T-helper 2 cell treated with Interferon-gamma antibody and Interleukin-4, amounts not matched to agents 5 μg/mL and 100 μg/mL, for 36 hours (primary cell): ENCODE measurements at regions not wholly inside any gene's neighbourhood (a gene's known extent, or its start where the extent isn't known, plus 50 kb on each side); places are given as distances from the start of the nearest gene placed in this dataset.

ENCODE experiments used
- DNase-seq: peaks from one replicate; pipeline ENCODE4 v3.0.0; 2021; ENCODE audit warnings: low spot score
- H3K27ac Mint-ChIP-seq: one replicate; pipeline ENCODE4 v1.8.0; 2021; ENCODE audit warnings: mild to moderate bottlenecking, mixed read lengths
- H3K27me3 Mint-ChIP-seq: one replicate; pipeline ENCODE4 v1.8.0; 2021; ENCODE audit warnings: low read depth, mixed read lengths
- H3K36me3 Mint-ChIP-seq: one replicate; pipeline ENCODE4 v1.8.0; 2021; ENCODE audit warnings: low read depth, mixed read lengths
- H3K4me1 Mint-ChIP-seq: one replicate; pipeline ENCODE4 v1.8.0; 2021; ENCODE audit warnings: low read depth, mixed read lengths
- H3K4me3 Mint-ChIP-seq: one replicate; pipeline ENCODE4 v1.8.0; 2022; ENCODE audit warnings: mild to moderate bottlenecking, moderate library complexity, mixed read lengths
- H3K9me3 Mint-ChIP-seq: one replicate; pipeline ENCODE4 v1.8.0; 2021; ENCODE audit warnings: mixed read lengths

GRCh38 chr5:8842971-8843551 lies 702.8 kb downstream of the SEMA5A start:
- Mint-ChIP-seq H3K27me3 (no peaks in the 10 kb centered on the region), H3K27ac (no peak overlapping the region), H3K9me3 (peaks cover 17% of the 10 kb centered on the region), H3K36me3 (no peaks in the 10 kb centered on the region), H3K4me1 (no peaks in the 10 kb centered on the region), H3K4me3 (no peak overlapping the region)
- DNase-seq, result no peak

- no peaks in the 10 kb centered on the region for H3K27me3 Mint-ChIP-seq
- H3K4me3 Mint-ChIP-seq, result no peak overlapping the region
- DNase-seq, result no peak
- H3K27ac Mint-ChIP-seq, result no peak overlapping the region
- peaks cover 18% of the 10 kb centered on the region for H3K9me3 Mint-ChIP-seq
- H3K4me1 Mint-ChIP-seq, result no peaks in the 10 kb centered on the region
- no peaks in the 10 kb centered on the region for H3K36me3 Mint-ChIP-seq
Observed at GRCh38 chr5:8843771-8844170, 702.1 kb downstream of the SEMA5A start.

GRCh38 chr5:8844206-8844605 lies 701.7 kb downstream of the SEMA5A start:
- Mint-ChIP-seq H3K4me3 (no peak overlapping the region), H3K36me3 (no peaks in the 10 kb centered on the region), H3K4me1 (no peaks in the 10 kb centered on the region), H3K9me3 (peaks cover 18% of the 10 kb centered on the region), H3K27ac (no peak overlapping the region), H3K27me3 (no peaks in the 10 kb centered on the region)
- no peak for DNase-seq

GRCh38 chr5:8844847-8845246 lies 701.0 kb downstream of the SEMA5A start:
- peaks cover 22% of the 10 kb centered on the region for H3K9me3 Mint-ChIP-seq
- no peaks in the 10 kb centered on the region for H3K4me1 Mint-ChIP-seq
- no peak overlapping the region for H3K4me3 Mint-ChIP-seq
- H3K27me3 Mint-ChIP-seq, result no peaks in the 10 kb centered on the region
- no peak for DNase-seq
- no peaks in the 10 kb centered on the region for H3K36me3 Mint-ChIP-seq
- H3K27ac Mint-ChIP-seq, result no peak overlapping the region

GRCh38 chr5:8845296-8845695 lies 700.6 kb downstream of the SEMA5A start:
- no peaks in the 10 kb centered on the region for H3K4me1 Mint-ChIP-seq
- H3K9me3 Mint-ChIP-seq, result peaks cover 20% of the 10 kb centered on the region
- no peaks in the 10 kb centered on the region for H3K36me3 Mint-ChIP-seq
- no peaks in the 10 kb centered on the region for H3K27me3 Mint-ChIP-seq
- DNase-seq, result no peak
- H3K27ac Mint-ChIP-seq, result no peak overlapping the region
- H3K4me3 Mint-ChIP-seq, result no peak overlapping the region

GRCh38 chr5:8848366-8848765 lies 697.5 kb downstream of the SEMA5A start:
- Mint-ChIP-seq H3K4me1 (no peaks in the 10 kb centered on the region), H3K36me3 (no peaks in the 10 kb centered on the region), H3K27ac (no peak overlapping the region), H3K27me3 (no peaks in the 10 kb centered on the region), H3K9me3 (peaks cover 28% of the 10 kb centered on the region), H3K4me3 (no peak overlapping the region)
- no peak for DNase-seq

GRCh38 chr5:8848997-8849594 lies 696.8 kb downstream of the SEMA5A start:
- no peak for DNase-seq
- no peaks in the 10 kb centered on the region for H3K4me1 Mint-ChIP-seq
- H3K27me3 Mint-ChIP-seq, result no peaks in the 10 kb centered on the region
- no peak overlapping the region for H3K4me3 Mint-ChIP-seq
- H3K27ac Mint-ChIP-seq, result no peak overlapping the region
- H3K9me3 Mint-ChIP-seq, result peaks cover 29% of the 10 kb centered on the region
- no peaks in the 10 kb centered on the region for H3K36me3 Mint-ChIP-seq

- Mint-ChIP-seq H3K36me3 (no peaks in the 10 kb centered on the region), H3K9me3 (peaks cover 26% of the 10 kb centered on the region), H3K4me3 (no peak overlapping the region), H3K4me1 (no peaks in the 10 kb centered on the region), H3K27me3 (no peaks in the 10 kb centered on the region), H3K27ac (no peak overlapping the region)
- no peak for DNase-seq
Observed at GRCh38 chr5:8851101-8851500, 694.8 kb downstream of the SEMA5A start.

- Mint-ChIP-seq H3K27me3 (no peaks in the 10 kb centered on the region), H3K27ac (no peak overlapping the region), H3K4me1 (no peaks in the 10 kb centered on the region), H3K9me3 (peaks cover 22% of the 10 kb centered on the region), H3K4me3 (no peak overlapping the region), H3K36me3 (no peaks in the 10 kb centered on the region)
- DNase-seq, result no peak
Observed at GRCh38 chr5:8857051-8857450, 688.8 kb downstream of the SEMA5A start.

- no peaks in the 10 kb centered on the region for H3K4me1 Mint-ChIP-seq
- H3K9me3 Mint-ChIP-seq, result peaks cover 14% of the 10 kb centered on the region
- no peaks in the 10 kb centered on the region for H3K27me3 Mint-ChIP-seq
- no peak overlapping the region for H3K4me3 Mint-ChIP-seq
- H3K27ac Mint-ChIP-seq, result no peak overlapping the region
- no peak for DNase-seq
- no peaks in the 10 kb centered on the region for H3K36me3 Mint-ChIP-seq
Observed at GRCh38 chr5:8861764-8862163, 684.1 kb downstream of the SEMA5A start.

GRCh38 chr5:8864053-8864452 lies 681.8 kb downstream of the SEMA5A start:
- no peaks in the 10 kb centered on the region for H3K36me3 Mint-ChIP-seq
- H3K4me1 Mint-ChIP-seq, result no peaks in the 10 kb centered on the region
- no peaks in the 10 kb centered on the region for H3K27me3 Mint-ChIP-seq
- no peak overlapping the region for H3K27ac Mint-ChIP-seq
- no peak overlapping the region for H3K4me3 Mint-ChIP-seq
- peaks cover 19% of the 10 kb centered on the region for H3K9me3 Mint-ChIP-seq
- no peak for DNase-seq

GRCh38 chr5:8865266-8865665 lies 680.6 kb downstream of the SEMA5A start:
- no peak overlapping the region for H3K4me3 Mint-ChIP-seq
- DNase-seq, result no peak
- H3K27ac Mint-ChIP-seq, result no peak overlapping the region
- no peaks in the 10 kb centered on the region for H3K27me3 Mint-ChIP-seq
- peaks cover 18% of the 10 kb centered on the region for H3K9me3 Mint-ChIP-seq
- no peaks in the 10 kb centered on the region for H3K4me1 Mint-ChIP-seq
- H3K36me3 Mint-ChIP-seq, result no peaks in the 10 kb centered on the region

GRCh38 chr5:8865686-8866374 lies 680.0 kb downstream of the SEMA5A start:
- H3K27ac Mint-ChIP-seq, result no peak overlapping the region
- H3K27me3 Mint-ChIP-seq, result no peaks in the 10 kb centered on the region
- no peaks in the 10 kb centered on the region for H3K36me3 Mint-ChIP-seq
- peaks cover 18% of the 10 kb centered on the region for H3K9me3 Mint-ChIP-seq
- H3K4me3 Mint-ChIP-seq, result no peak overlapping the region
- no peaks in the 10 kb centered on the region for H3K4me1 Mint-ChIP-seq
- no peak for DNase-seq

GRCh38 chr5:8868283-8868682 lies 677.6 kb downstream of the SEMA5A start:
- Mint-ChIP-seq H3K9me3 (peaks cover 33% of the 10 kb centered on the region), H3K36me3 (no peaks in the 10 kb centered on the region), H3K4me1 (no peaks in the 10 kb centered on the region), H3K27me3 (no peaks in the 10 kb centered on the region), H3K4me3 (no peak overlapping the region), H3K27ac (no peak overlapping the region)
- DNase-seq, result no peak
